ENCODE measurements at regions not wholly inside any gene's neighbourhood (a gene's known extent, or its start where the extent isn't known, plus 50 kb on each side); places are given as distances from the start of the nearest gene placed in this dataset.

GRCh38 chr4:75107755-75108612 lies 175.1 kb downstream of the PARM1 start:
- DNase-seq (ENCODE audit: low spot score): no peak
- in situ Hi-C loops (cut with MboI; ENCODE audit: low pct_unique_long_range_greater_than_20kb, low sequenced_read_pairs, unreplicated experiment): no loop called here
- no peak for TF ChIP-seq CTCF (IDR thresholded peaks at IDR 0.05; ENCODE audit: extremely low read depth, insufficient read depth, missing control alignments)

- DNase-seq (ENCODE audit: low spot score): no peak
- in situ Hi-C loops (cut with MboI; ENCODE audit: low pct_unique_long_range_greater_than_20kb, low sequenced_read_pairs, unreplicated experiment): no loop called here
- no peak for TF ChIP-seq CTCF (IDR thresholded peaks at IDR 0.05; ENCODE audit: extremely low read depth, insufficient read depth, missing control alignments)
Measured at GRCh38 chr4:75102787-75103085, 169.8 kb downstream of the PARM1 start.

GRCh38 chr4:75101906-75102786 lies 169.2 kb downstream of the PARM1 start:
- in situ Hi-C loops (cut with MboI; ENCODE audit: low pct_unique_long_range_greater_than_20kb, low sequenced_read_pairs, unreplicated experiment): no loop called here
- no peak for TF ChIP-seq CTCF (IDR thresholded peaks at IDR 0.05; ENCODE audit: extremely low read depth, insufficient read depth, missing control alignments)
- DNase-seq (ENCODE audit: low spot score): no peak
